ENCODE measurements at regions not wholly inside any gene's neighbourhood (a gene's known extent, or its start where the extent isn't known, plus 50 kb on each side); places are given as distances from the start of the nearest gene placed in this dataset.

DNA sequence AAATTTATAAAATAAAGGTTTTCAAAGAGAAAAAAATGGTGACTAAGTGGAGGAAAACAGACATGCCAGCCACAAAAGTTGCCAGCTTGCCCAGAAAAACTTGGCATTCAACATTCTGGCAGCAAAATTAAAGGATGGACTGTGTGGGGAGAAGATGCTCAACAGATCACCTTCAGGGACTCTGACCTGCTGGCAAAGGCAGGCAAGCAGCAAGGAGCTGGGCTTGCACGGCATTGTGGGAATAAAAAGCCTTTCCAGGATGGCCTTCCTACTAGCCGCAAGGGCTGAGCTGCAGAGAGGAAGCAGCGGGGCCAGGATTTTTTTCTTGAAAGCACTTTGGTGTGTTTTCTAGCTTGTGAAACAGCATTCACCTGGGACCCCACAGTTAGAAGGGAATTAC lies 101.9 kb upstream of the CACNA2D3 start:
- DNase-seq: no peak

DNA sequence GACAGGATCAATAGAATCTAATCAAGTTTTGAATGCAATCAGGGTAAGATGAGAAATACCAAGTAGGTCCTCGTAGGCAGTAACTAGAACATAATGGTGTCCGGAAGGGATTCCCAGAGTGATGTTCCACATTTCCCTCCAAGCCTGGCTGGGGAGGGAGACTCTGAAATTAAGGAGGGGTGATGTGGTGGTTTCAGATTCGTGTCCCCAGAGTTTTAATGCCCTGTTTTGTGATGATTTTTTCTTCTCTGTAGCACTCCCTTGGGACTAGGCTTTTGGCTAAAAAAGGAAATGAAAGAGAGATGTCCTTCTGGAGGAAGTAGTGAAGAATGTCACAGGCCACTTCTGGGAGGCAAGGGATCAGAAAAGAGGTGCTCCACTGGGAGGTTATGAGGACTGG lies 108.3 kb upstream of the CACNA2D3 start:
- DNase-seq: no peak

DNA sequence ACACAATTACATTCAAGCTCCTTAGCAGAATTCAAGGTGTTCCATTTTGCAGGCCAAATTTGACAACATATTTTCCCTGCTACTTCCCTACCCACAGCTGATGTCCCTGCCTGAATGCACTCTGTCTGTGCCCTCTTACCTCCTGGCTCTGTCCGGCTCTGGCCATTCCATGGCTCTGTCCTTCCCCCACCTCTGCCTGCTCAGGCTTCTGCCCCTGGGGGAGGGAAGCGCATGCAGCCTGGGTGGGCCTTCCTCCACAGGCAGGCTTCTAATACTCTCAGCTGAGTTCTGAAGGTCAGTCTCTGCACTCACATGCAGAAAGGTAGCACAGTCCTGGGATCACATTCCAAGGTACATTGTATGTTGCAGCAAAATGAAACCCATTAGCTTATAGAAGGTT lies 113.6 kb upstream of the CACNA2D3 start:
- no peak for DNase-seq

DNA sequence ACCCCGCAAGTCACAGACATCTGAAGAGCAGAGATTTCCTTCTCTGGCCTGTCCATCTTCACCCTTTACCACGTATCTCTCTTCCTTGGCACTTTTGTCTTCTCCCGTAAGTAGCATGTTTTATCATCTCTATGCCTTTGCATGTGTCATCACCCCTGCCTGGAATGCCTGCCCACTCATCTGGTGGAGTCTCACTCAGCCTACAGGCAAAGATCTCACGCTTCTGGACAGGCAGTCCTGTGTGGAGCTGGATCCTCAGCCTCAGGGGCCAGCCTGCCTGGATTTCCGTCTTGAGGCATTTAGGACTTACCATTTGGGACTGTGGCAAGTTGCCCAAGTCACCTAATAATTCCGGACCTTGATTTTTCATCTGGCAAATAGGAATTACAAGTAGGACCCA lies 114.3 kb upstream of the CACNA2D3 start:
- DNase-seq: no peak

DNA sequence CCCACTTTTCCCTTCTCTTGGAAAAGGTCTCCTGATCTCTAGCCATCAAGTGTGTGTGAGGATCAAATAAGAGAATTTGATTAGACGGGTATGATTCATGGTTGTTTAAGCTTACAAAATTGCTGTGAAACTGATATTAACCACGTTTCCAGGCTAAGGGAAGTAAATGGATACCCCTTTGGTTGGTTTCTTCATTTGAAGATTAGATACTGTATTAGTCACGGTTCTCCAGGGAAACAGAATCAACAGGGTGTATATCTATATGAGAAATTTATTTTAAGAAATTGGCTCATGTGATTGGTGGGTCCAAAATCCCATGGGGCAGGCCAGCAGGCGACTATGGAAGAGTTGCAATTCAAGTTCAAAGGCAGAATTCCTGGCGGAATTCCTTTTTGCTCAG lies 112.7 kb upstream of the SELENOK start:
- no peak for DNase-seq

DNA sequence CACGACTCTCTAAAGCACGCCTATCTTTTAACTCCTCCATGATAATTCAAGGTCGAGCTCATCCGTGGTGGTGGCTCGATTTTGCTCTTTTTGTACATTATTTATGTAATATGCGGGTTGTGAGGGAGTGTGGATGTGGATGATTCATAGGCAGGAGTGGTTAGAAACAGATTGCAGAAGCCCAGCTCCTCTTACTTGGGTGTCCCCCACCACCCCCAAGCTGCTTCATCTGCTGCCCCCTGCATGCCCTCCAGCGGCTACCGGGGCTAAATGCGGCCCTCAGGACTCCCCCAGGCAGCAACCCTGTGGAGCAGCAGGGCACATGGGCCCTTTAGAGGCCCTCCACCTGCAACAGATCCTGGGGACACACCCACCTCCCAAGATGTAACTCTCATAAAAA lies 111.5 kb upstream of the SELENOK start:
- DNase-seq: no peak

DNA sequence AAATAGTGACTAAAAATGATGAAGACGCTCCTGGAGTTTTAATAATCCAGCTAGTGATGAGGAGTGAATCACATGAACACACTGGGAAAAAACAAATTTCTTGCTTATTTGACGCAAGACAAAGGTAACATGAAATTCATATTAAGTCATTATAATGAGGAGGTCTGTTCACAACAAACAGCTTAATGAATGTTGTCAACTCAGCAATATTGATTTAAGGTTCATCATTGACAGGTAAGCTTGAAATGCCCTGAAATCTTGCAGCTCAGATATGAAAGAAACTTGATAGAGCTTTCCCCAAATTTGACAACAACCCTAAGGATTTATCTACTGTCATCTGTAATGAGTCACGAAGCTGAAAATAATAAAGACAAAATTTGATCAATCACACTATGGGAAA lies 108.1 kb upstream of the SELENOK start:
- DNase-seq: no peak

DNA sequence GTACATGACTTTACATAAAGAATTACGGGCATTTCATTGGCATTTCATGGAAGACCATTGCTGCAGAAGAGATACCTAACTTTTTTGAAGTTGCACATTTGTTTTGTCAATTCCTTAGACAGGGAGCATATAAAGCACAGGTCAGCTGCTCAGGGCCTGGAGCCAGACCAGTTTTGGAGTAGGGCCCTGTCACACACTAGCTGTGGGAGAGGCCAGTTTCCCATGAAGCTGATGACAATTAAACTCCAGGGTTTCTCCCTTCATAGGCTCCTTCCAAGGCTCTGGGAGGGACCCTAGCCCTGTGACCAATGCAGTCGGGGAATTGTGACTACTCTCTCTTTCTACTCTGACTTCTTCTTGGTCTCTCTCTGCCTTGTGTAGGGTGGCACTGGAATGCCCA lies 107.3 kb upstream of the SELENOK start:
- DNase-seq: no peak

DNA sequence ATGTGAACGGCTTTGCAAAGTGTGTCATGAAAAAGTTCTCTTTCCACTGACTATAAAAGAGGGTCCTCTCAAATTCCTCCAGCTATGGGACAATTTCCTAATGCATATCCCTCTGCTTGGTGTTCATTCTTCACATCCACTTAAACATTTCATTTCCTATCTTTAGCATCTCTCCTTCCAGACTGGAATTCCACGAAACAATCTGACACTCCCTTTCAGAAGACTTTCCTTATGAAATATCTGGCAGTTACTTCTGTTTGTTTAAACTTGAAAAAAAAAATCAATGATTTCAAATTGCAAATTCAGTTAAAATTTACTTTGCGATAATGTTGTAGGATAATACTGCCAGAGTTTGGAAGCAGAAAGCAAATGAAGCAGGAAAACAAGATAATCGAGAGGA lies 105.8 kb upstream of the SELENOK start:
- DNase-seq: no peak

DNA sequence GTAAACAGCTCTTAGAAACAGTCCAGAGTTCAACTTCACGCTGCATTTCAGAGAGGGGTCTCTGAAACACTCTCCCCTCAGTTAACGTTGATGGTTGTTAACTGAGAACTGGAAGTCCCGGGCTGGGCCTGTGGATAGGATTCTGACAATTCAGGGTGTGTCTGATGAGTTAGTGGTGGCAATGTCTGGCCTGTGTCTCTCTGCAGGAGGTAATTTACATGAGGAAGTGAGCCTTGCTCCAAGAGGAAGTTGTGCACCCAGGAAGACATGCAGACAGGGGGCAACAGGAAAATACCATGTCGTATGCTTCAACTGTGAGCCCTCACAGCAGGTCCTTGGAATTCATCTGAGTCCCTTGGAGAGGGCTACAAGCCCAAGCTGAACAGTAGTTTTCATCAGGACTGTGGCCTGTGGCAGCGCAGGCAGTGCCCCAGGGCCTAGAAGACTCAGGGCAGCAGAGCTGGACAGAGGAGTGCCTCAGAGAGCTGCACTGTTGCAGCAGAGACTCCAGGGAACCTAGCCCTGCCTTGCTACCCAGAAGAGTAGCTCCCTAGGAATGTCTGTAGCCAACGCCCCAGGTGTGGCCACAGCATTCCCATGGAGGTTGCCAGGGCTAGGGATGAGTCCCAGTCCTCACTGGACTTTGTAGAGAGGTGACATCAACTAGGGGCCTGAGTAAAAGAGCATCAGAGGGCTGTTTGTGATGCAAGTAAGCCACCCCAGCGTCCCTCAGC lies 104.6 kb upstream of the SELENOK start:
- no peak for DNase-seq

DNA sequence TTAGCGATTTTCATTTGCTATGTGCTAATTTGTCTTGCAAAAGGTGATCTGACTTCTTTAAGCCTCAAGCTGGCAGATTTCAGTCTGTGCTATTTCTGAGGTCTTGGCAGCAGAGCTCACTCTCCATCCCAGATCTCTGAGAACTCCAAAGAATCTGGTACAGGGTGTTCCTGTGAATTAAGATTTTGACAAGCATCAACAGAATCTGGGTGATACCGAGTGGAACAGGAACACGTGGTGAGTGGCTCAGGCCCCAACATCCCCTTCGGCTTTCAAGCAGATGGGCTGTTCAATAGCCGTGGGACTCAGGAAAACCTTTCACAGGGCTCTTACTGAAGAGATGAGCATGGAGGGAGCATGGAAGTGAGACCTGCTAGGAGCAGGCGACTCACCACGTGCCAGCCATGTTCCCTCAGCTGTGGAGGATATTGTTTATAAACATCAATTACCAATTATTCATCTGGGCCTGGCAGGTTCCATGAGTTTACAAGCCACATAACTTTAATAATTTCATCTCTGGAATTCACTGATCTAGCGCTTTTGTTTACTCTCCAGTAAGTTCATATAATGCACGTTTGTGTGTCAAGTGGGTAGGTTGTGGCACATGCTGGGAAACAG lies 103.4 kb upstream of the SELENOK start:
- no peak for DNase-seq

DNA sequence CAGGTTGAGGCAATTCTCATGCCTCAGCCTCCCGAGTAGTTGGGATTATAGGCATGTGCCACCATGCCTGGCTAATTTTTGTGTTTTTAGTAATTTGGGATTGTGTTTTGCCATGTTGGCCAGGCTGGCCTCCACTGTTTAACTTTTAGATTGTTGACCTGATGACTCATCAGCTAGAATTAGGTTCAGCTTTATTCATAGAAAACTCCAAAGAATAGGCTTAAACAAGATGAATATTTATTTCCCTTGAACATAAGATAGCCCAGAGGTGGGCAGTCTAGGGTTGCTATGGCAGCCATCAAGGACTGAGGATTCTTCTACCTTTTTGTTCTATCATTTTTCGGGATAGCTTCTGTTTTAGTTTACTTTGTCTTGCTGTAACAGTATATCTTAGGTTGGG lies 99.6 kb upstream of the SELENOK start:
- DNase-seq: no peak

DNA sequence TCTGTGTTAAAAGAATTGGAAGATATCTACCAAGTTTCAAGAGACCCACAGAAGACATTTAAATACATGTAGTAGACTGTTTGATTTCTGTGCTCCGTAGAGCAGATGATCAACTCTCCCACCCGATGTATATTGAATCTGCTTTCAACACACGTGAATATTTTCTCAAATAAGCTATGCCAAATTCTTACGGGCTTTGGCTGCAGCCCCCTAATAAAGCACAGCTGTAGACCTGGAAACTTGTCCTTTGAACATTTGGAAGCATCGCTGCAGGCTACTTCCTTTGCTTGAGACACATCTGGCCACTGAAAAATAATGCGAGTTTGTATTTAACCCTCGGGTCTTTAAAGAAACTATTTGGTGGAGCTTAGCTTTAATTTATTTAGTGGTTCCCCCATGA lies 98.3 kb upstream of the SELENOK start:
- no peak for DNase-seq

DNA sequence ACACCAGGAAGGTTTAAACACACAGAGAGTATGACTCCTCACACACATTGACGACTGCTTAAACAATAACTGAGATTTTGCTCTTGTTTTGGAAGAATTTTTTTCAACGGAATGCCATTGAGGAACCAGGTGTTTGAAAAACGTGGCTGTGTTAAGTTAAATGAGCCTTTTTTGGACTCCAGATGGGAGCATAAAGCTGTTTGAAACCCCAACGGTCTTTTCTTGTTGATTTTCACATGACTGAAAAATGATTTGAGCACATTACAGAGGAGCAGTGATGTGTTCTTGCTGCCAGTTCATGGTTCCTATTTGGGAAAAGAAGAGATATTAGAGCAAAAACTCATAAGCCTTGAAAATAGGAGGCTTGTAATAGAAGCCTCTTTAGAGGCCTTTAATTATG lies 97.8 kb upstream of the SELENOK start:
- DNase-seq: no peak

DNA sequence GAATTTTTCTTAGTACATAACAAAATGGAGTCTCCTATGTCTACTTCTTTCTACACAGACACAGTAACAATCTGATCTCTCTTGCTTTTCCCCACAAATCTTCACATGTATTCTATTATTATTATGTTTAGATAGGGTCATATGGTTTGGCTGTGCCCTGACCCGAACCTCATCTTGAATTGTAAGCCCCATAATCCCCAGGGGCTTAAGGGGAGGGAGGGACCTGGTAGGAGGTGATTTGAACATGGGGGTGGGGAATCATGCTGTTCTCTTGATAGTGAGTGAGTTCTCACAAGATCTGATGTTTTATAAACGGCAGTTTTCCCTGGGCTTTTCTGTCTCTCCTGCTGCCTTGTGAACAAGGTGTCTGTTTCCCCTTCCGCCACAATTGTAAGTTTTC lies 86.7 kb upstream of the SELENOK start:
- DNase-seq: no peak

DNA sequence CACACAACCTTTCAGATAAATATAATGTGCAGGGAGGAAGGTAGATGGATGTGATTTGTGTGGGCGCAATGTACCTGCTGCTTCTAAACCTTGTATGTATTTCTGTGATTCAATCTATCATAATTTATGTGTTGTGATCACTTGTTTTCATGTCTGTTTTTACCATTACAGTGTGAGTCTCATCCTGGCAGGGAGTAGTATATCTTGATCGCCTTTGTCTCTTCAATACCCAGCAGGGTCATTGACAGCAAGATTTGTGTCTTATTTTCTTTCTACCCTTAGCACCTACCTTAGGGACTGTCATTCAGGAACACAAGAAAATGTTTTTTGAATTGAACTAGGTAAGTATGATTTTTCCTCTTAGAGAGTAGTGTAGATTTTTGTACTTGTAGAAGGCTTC lies 83.7 kb upstream of the SELENOK start:
- no peak for DNase-seq

DNA sequence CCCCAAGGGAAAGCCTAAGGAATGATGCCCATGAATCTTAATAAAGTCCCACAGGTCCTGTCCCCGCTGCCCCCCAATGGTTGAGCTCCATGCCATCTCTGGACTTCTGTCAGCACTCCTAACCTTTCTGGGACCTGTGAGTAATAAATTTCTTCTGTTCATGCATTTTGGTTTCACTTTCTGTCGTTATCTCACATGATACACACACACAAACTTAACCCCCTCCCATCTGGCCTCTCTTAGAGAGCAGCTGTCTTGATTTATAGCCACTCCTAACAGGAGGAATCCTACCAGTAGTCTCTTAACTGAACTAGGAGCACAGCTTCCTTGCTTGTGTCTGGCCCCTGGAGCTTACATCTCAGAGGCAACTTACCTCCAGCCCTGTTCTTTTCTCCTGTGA lies 82.7 kb upstream of the SELENOK start:
- DNase-seq: no peak

DNA sequence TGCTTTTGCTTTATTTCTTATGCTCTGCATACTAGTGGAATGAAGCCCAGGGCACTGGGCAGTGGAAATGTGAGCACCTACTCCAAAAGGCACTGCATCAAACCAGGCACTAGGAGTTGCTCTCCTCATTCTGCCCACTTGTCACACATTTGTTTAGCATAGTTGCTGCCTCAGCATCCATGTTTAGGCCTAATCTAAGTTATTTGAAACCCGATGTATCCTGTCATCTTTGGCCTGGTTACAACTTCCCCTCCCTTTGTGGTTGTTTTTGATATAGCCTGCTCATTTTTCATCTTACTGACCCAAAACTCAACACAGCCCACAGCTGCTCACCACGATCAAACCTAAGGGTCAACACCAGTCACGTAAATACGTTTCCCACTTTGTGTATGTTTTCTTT lies 82.2 kb upstream of the SELENOK start:
- no peak for DNase-seq

DNA sequence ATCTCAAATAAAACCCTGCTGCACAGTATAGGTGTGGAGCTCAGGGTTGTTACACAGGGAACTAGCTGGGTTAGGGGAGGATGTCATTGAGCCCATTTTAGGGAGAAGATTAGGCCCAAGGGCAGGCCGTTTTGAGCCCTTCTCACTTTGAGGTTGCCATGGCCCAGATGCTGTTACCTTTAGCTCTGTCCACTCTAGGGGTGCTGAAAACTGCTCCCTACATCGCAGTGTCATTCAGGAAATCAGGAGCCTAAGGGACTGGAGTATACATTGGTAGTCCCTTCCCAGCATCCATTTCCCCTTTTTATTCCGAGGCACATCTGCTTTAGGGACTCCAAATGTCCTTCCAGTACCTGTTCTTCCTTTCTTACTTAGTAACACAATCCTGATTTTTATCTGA lies 79.0 kb upstream of the SELENOK start:
- no peak for DNase-seq

DNA sequence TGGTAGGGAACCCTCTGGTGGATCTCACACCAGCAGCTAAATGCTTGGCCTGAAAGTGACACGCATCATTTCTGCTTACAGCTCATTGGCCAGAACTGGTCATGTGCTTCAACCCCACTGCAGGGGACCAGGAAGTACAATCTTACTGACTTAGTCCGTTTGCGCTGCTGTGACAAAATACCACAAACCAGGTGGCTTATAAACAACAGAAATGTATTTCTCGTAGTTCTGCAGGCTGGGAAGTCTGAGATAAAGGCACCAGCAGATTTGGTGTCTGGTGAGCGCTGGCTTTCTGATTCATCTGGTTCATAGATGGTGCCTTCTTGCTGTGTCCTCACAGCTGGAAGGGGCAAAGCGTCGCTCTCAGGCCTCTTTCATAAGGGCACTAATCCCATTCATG lies 77.4 kb upstream of the SELENOK start:
- no peak for DNase-seq

DNA sequence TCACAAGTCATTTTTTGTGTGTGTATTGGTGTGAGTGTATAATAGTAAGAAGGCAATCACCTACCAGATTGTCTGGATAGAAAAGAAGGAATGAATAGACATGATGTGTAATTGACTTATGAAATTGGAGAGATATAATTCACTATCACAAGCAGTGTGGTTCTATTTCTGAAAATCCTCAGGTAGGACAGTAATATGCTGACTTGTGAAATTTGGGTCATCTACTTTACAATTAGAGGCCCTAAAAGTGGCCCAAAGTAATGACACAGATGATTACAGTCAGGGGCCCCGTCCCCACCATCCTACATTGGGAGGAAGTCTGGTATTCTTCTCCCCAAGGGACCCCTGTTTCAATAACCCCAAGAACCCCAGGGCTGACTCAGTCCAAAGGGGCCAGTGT lies 73.6 kb upstream of the SELENOK start:
- no peak for DNase-seq

DNA sequence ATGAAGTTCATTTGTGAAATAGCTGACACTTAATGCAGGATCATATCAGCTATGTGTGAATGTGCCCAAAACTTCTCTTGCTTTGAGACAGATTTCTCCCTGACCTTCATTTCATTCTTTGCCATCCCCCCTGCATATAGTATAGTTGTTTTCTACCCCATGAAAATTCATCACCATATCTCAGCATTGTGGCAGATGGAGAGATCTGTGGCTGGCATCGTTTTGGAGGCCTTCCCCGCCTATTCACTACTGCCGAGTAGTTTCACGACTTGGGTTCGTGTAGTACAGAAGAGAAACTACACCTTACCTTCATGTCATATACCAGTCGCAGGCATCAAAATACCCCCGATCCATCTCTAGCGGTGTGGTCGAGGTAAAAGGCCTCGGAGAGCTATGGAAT lies 66.2 kb upstream of the SELENOK start:
- no peak for DNase-seq

DNA sequence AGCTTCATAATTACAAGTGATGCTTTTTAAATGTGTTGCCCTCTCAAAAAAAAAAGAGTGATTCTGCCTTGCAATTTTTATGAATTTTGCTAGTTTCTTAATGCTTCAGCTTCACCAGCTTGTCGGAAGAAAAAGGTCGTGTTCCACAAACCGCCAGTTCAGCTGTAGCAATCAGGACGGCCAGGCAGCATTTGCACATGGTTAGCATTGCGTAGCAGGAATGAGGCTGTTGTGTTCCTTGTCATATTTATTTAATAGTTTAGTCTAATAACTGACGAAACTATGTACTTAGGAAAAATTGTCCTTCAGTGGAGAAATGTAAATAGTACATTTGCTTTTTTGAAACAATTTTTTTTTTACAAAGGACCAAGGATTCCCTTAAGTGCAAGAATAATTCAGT lies 64.9 kb upstream of the SELENOK start:
- peak; percentile 86 for DNase-seq

DNA sequence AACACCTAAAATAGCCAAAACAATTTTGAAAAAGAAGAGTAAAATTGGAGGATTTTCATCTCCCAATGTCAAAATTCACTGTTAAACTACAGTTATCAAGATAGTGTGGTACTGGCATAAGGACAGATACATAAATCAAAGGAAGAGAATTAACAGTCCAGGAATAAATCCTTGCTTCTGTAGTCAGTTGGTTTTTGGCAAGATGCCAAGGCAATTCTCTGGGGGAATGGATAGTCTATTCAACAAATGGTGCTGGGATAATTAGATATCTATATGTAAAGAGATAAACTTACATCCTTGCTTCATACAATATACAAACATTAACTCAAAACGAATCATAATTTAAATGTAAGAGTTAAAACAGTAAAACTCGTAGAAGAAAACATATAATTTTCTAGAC lies 57.9 kb upstream of the SELENOK start:
- no peak for DNase-seq

DNA sequence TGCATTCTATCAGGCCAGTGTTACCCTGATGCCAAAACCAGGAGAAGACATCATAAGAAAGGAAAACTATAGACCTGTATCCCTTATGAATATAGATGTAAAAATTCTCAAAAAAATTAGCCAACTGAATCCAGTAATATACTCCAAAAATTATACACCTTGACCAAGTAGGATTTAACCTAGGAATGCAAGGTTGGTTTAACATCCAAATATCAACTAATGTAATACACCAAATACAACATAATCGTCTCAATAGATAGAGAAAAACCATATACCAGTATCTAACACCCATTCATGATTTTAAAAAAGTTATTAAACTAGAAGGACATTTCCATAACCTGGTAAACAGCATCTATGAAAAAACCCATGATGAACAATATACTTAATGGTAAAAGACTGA lies 56.5 kb upstream of the SELENOK start:
- DNase-seq: no peak

All from NCI-H526 treated with DMSO at 0.1 percent for 48 hours (cell line).